Testis (tissue), 2 donors: ENCODE measurements at regions not wholly inside any gene's neighbourhood (a gene's known extent, or its start where the extent isn't known, plus 50 kb on each side); places are given as distances from the start of the nearest gene placed in this dataset.

Experiments
- CTCF ChIP-seq, 3 experiments: fragments of 450-650 bp in 2 of 3; fragments of 200-600 bp in 1 of 3; sonication (generic) in 1 of 3; IDR thresholded peaks; one replicate each; pipeline ENCODE4 v1.5.1; 2016 to 2019; ENCODE audit warnings: antibody characterized with exemption in 3 of 3, mild to moderate bottlenecking in 2 of 3, moderate library complexity in 1 of 3
- POLR2A ChIP-seq: fragments of 450-650 bp; IDR thresholded peaks from one replicate; pipeline ENCODE4 v1.6.1; 2017; ENCODE audit warnings: antibody characterized with exemption, mild to moderate bottlenecking, moderate library complexity

- TF ChIP-seq CTCF (IDR thresholded peaks at IDR 0.05) (no peak), POLR2A (no peak)
These were observed 94.8 kb upstream of the FOXA2 start for GRCh38 chr20:22679197-22679596.
